Adrenal gland (tissue), 5 donors: ENCODE measurements at regions not wholly inside any gene's neighbourhood (a gene's known extent, or its start where the extent isn't known, plus 50 kb on each side); places are given as distances from the start of the nearest gene placed in this dataset.

ENCODE experiments used
- CTCF ChIP-seq, 6 experiments: fragments of 450-650 bp in 4 of 6; fragments of 200-600 bp in 2 of 6; sonication (generic) in 1 of 6; IDR thresholded peaks; 1 replicate in 5 of 6; 2 replicates in 1 of 6; pipeline versions ENCODE4 v1.5.1 to v1.8.0; 2016 to 2021; ENCODE audit warnings: antibody characterized with exemption in 6 of 6, mild to moderate bottlenecking in 2 of 6, moderate library complexity in 1 of 6
- POLR2A ChIP-seq, 2 donors: fragments of 450-650 bp; IDR thresholded peaks; one replicate each; pipeline ENCODE4 v1.6.1; 2017; ENCODE audit warnings: antibody characterized with exemption in 2 of 2, mild to moderate bottlenecking in 2 of 2, moderate library complexity in 1 of 2
- donor health status: DM: no; HTN: no; CAD: no.

GRCh38 chr5:27594141-27594540 is 555.8 kb upstream of the CDH9 start:
- TF ChIP-seq POLR2A (IDR thresholded peaks at IDR 0.05), result no peak
- no peak for TF ChIP-seq CTCF (IDR thresholded peaks at IDR 0.05)
